ENCODE measurements at regions not wholly inside any gene's neighbourhood (a gene's known extent, or its start where the extent isn't known, plus 50 kb on each side); places are given as distances from the start of the nearest gene placed in this dataset.

GRCh38 chr2:160956243-160956802 is 203.9 kb upstream of the TANK start:
- Mint-ChIP-seq H3K9me3 (peaks cover 0 to 2% (median 0%) of the 10 kb centered on the region in 7 donors), H3K27ac (no peak overlapping the region), H3K27me3 (peaks cover 0 to 15% (median 4%) of the 10 kb centered on the region in 3 donors), H3K4me3 (no peak overlapping the region), H3K4me1 (no peaks in the 10 kb centered on the region), H3K36me3 (no peaks in the 10 kb centered on the region)
- ATAC-seq (ENCODE audit: low read depth in 2 of 2): no peak
- no peak for DNase-seq

GRCh38 chr2:160963957-160964356 is 196.3 kb upstream of the TANK start:
- H3K36me3 Mint-ChIP-seq: no peaks in the 10 kb centered on the region
- no peaks in the 10 kb centered on the region for H3K9me3 Mint-ChIP-seq
- H3K4me1 Mint-ChIP-seq: no peaks in the 10 kb centered on the region
- ATAC-seq (ENCODE audit: low read depth in 2 of 2) (no peak), DNase-seq (no peak)
- peaks cover 0 to 18% (median 9%) of the 10 kb centered on the region in 3 donors for H3K27me3 Mint-ChIP-seq
- H3K27ac Mint-ChIP-seq: no peak overlapping the region
- H3K4me3 Mint-ChIP-seq: no peak overlapping the region

- no peak for DNase-seq
- Mint-ChIP-seq H3K27me3 (peaks cover 0 to 18% (median 9%) of the 10 kb centered on the region in 3 donors), H3K9me3 (no peaks in the 10 kb centered on the region), H3K4me3 (no peak overlapping the region), H3K36me3 (no peaks in the 10 kb centered on the region), H3K27ac (no peak overlapping the region), H3K4me1 (no peaks in the 10 kb centered on the region)
- no peak for ATAC-seq (ENCODE audit: low read depth in 2 of 2)
Measured at GRCh38 chr2:160967523-160967922, 192.7 kb upstream of the TANK start.

- no peaks in the 10 kb centered on the region for H3K36me3 Mint-ChIP-seq
- no peak for ATAC-seq (ENCODE audit: low read depth in 2 of 2)
- no peaks in the 10 kb centered on the region for H3K9me3 Mint-ChIP-seq
- no peak for DNase-seq
- H3K4me1 Mint-ChIP-seq: no peaks in the 10 kb centered on the region
- H3K27me3 Mint-ChIP-seq: peaks cover 0 to 15% (median 9%) of the 10 kb centered on the region in 3 donors
- H3K27ac Mint-ChIP-seq: no peak overlapping the region
- no peak overlapping the region for H3K4me3 Mint-ChIP-seq
Measured at GRCh38 chr2:160968183-160968582, 192.0 kb upstream of the TANK start.

GRCh38 chr2:160970052-160970965 is 189.9 kb upstream of the TANK start:
- ATAC-seq (ENCODE audit: low read depth in 2 of 2): no peak
- DNase-seq: no peak
- Mint-ChIP-seq H3K9me3 (no peaks in the 10 kb centered on the region), H3K4me1 (no peaks in the 10 kb centered on the region), H3K4me3 (no peak overlapping the region), H3K27me3 (peaks cover 0 to 9% (median 6%) of the 10 kb centered on the region in 3 donors), H3K27ac (no peak overlapping the region), H3K36me3 (no peaks in the 10 kb centered on the region)

GRCh38 chr2:160973991-160974390 is 186.2 kb upstream of the TANK start:
- ATAC-seq (ENCODE audit: low read depth in 2 of 2) (no peak), DNase-seq (no peak)
- peaks cover 0 to 5% (median 0%) of the 10 kb centered on the region in 7 donors for H3K9me3 Mint-ChIP-seq
- H3K4me1 Mint-ChIP-seq: no peaks in the 10 kb centered on the region
- no peak overlapping the region for H3K4me3 Mint-ChIP-seq
- no peaks in the 10 kb centered on the region for H3K36me3 Mint-ChIP-seq
- no peak overlapping the region for H3K27ac Mint-ChIP-seq
- H3K27me3 Mint-ChIP-seq: peaks cover 0 to 8% (median 3%) of the 10 kb centered on the region in 3 donors

- Mint-ChIP-seq H3K9me3 (peaks cover 0 to 10% (median 0%) of the 10 kb centered on the region in 7 donors), H3K36me3 (no peaks in the 10 kb centered on the region), H3K27ac (no peak overlapping the region), H3K4me1 (no peaks in the 10 kb centered on the region), H3K4me3 (no peak overlapping the region), H3K27me3 (peaks cover 0 to 11% (median 7%) of the 10 kb centered on the region in 3 donors)
- ATAC-seq (ENCODE audit: low read depth in 2 of 2) (no peak), DNase-seq (no peak)
Measured at GRCh38 chr2:160974803-160975202, 185.4 kb upstream of the TANK start.

GRCh38 chr2:160976797-160977196 is 183.4 kb upstream of the TANK start:
- Mint-ChIP-seq H3K27ac (no peak overlapping the region), H3K9me3 (peaks cover 0 to 10% (median 0%) of the 10 kb centered on the region in 7 donors), H3K27me3 (peaks cover 0 to 11% (median 7%) of the 10 kb centered on the region in 3 donors), H3K4me1 (no peaks in the 10 kb centered on the region), H3K4me3 (no peak overlapping the region), H3K36me3 (no peaks in the 10 kb centered on the region)
- ATAC-seq (ENCODE audit: low read depth in 2 of 2) (no peak), DNase-seq (no peak)

GRCh38 chr2:160977376-160977775 is 182.9 kb upstream of the TANK start:
- Mint-ChIP-seq H3K27ac (no peak overlapping the region), H3K4me3 (no peak overlapping the region), H3K36me3 (no peaks in the 10 kb centered on the region), H3K4me1 (no peaks in the 10 kb centered on the region), H3K9me3 (peaks cover 0 to 10% (median 0%) of the 10 kb centered on the region in 7 donors), H3K27me3 (peaks cover 0 to 11% (median 7%) of the 10 kb centered on the region in 3 donors)
- ATAC-seq (ENCODE audit: low read depth in 2 of 2) (no peak), DNase-seq (no peak)

- H3K36me3 Mint-ChIP-seq: no peaks in the 10 kb centered on the region
- H3K27me3 Mint-ChIP-seq: peaks cover 0 to 11% (median 7%) of the 10 kb centered on the region in 3 donors
- no peak overlapping the region for H3K4me3 Mint-ChIP-seq
- H3K9me3 Mint-ChIP-seq: peaks cover 0 to 10% (median 0%) of the 10 kb centered on the region in 7 donors
- DNase-seq: no peak
- no peak for ATAC-seq (ENCODE audit: low read depth in 2 of 2)
- H3K4me1 Mint-ChIP-seq: no peaks in the 10 kb centered on the region
- H3K27ac Mint-ChIP-seq: no peak overlapping the region
Measured at GRCh38 chr2:160977854-160978253, 182.4 kb upstream of the TANK start.

GRCh38 chr2:160984426-160985077 is 175.7 kb upstream of the TANK start:
- Mint-ChIP-seq H3K9me3 (no peaks in the 10 kb centered on the region), H3K4me3 (no peak overlapping the region), H3K27me3 (peaks cover 0 to 10% (median 8%) of the 10 kb centered on the region in 3 donors), H3K4me1 (no peaks in the 10 kb centered on the region), H3K27ac (no peak overlapping the region), H3K36me3 (no peaks in the 10 kb centered on the region)
- ATAC-seq (ENCODE audit: low read depth in 2 of 2) (no peak), DNase-seq (no peak)

- Mint-ChIP-seq H3K36me3 (no peaks in the 10 kb centered on the region), H3K27me3 (peaks cover 0 to 7% (median under 1%) of the 10 kb centered on the region in 3 donors), H3K4me1 (peaks cover 6 to 11% (median 8%) of the 10 kb centered on the region in 3 donors), H3K9me3 (no peaks in the 10 kb centered on the region), H3K27ac (peak overlapping the region in 1 of 6 donors; percentile 38), H3K4me3 (no peak overlapping the region)
- DNase-seq (no peak), ATAC-seq (ENCODE audit: low read depth in 2 of 2) (no peak)
Measured at GRCh38 chr2:160989778-160990177, 170.4 kb upstream of the TANK start.

- no peaks in the 10 kb centered on the region for H3K36me3 Mint-ChIP-seq
Measured at GRCh38 chr2:160993654-160994061, 166.6 kb upstream of the TANK start.

More at GRCh38 chr2:160993654-160994061, 166.6 kb upstream of the TANK start:
- Mint-ChIP-seq H3K9me3 (no peaks in the 10 kb centered on the region), H3K27ac (peak overlapping the region in 1 of 6 donors; percentile 36), H3K4me1 (peaks cover 6 to 11% (median 8%) of the 10 kb centered on the region in 3 donors), H3K27me3 (peaks cover 0 to 4% (median 0%) of the 10 kb centered on the region in 3 donors), H3K4me3 (peak overlapping the region in 1 of 8 donors; percentile 61)
- no peak for DNase-seq
- no peak for ATAC-seq (ENCODE audit: low read depth in 2 of 2)
